Central memory CD4-positive, alpha-beta T cell (primary cell): ENCODE measurements at regions not wholly inside any gene's neighbourhood (a gene's known extent, or its start where the extent isn't known, plus 50 kb on each side); places are given as distances from the start of the nearest gene placed in this dataset.
"Not testable (repeated sequence)": the region's sequence is repeated elsewhere in the genome, so short reads cannot be mapped to it uniquely, and the experiment has no call there.

Source experiments
- DNase-seq: peaks from one replicate; pipeline ENCODE4 v3.0.0; 2022

GRCh38 chr7:114077158-114077524, 158.3 kb upstream of the PPP1R3A start:
- not testable (repeated sequence) for DNase-seq

- DNase-seq: not testable (repeated sequence)
Observed at GRCh38 chr7:114076392-114077157, 157.8 kb upstream of the PPP1R3A start.

- DNase-seq: no peak
Observed at GRCh38 chr7:114073701-114074100, 154.9 kb upstream of the PPP1R3A start.

- no peak for DNase-seq
Observed at GRCh38 chr7:114070246-114070645, 151.4 kb upstream of the PPP1R3A start.

GRCh38 chr7:114062810-114063209, 144.0 kb upstream of the PPP1R3A start:
- no peak for DNase-seq

GRCh38 chr7:114051871-114052331, 133.1 kb upstream of the PPP1R3A start:
- DNase-seq: no peak

GRCh38 chr7:114050571-114050970, 131.8 kb upstream of the PPP1R3A start:
- DNase-seq: no peak

GRCh38 chr7:114048386-114049235, 129.8 kb upstream of the PPP1R3A start:
- DNase-seq: peak; percentile 12

- DNase-seq: no peak
Observed at GRCh38 chr7:114047889-114048288, 129.1 kb upstream of the PPP1R3A start.

- DNase-seq: no peak
Observed at GRCh38 chr7:114033475-114033874, 114.7 kb upstream of the PPP1R3A start.

- DNase-seq: peak; percentile 47
Observed at GRCh38 chr7:114026486-114027089, 107.8 kb upstream of the PPP1R3A start.

- DNase-seq: no peak
Observed at GRCh38 chr7:114021135-114021534, 102.3 kb upstream of the PPP1R3A start.

GRCh38 chr7:114008696-114009095, 89.9 kb upstream of the PPP1R3A start:
- no peak for DNase-seq

- no peak for DNase-seq
Observed at GRCh38 chr7:114007386-114007785, 88.6 kb upstream of the PPP1R3A start.

GRCh38 chr7:113998934-113999333, 80.1 kb upstream of the PPP1R3A start:
- no peak for DNase-seq

- no peak for DNase-seq
Observed at GRCh38 chr7:113996405-113996804, 77.6 kb upstream of the PPP1R3A start.

GRCh38 chr7:113986216-113986615, 67.4 kb upstream of the PPP1R3A start:
- DNase-seq: no peak

GRCh38 chr7:113976508-113976907, 57.7 kb upstream of the PPP1R3A start:
- no peak for DNase-seq

- no peak for DNase-seq
Observed at GRCh38 chr7:113968713-113969112, 49.9 kb upstream of the PPP1R3A start.
